ENCODE measurements at regions not wholly inside any gene's neighbourhood (a gene's known extent, or its start where the extent isn't known, plus 50 kb on each side); places are given as distances from the start of the nearest gene placed in this dataset.

DNA sequence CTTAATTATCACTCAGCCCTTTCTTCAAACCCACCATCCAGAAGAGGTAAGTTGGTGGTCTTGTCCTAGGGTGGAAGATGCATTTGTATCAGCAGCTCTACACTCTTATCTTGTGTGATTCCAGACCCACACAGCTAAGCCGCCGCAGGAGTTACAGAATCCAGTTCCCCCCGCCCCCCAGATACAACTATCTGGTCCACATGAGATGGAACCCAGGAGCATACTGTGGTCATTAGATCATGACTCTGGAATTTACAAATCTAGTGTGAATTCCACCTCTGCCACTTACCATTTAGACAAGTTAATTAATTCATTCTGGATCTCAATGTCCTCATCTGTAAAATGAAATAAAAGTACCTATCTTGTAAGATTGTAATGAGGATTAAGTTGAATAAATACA, 486.4 kb downstream of the BCL11A start:
- ATAC-seq (ENCODE audit: low read depth) (no peak), DNase-seq (no peak)
- 100% methylated on average over 3 of the region's 3 CpGs for WGBS (ENCODE audit: insufficient coverage)
- H3K4me2 ChIP-seq (replicated peaks; ENCODE audit: low read depth, low read length, poor library complexity, severe bottlenecking) = no peak overlapping the region
- Mint-ChIP-seq H3K4me1 (no peaks in the 10 kb centered on the region), H3K27ac (no peak overlapping the region), H3K27me3 (no peaks in the 10 kb centered on the region), H3K4me3 (no peak overlapping the region), H3K9me3 (ENCODE audit: insufficient read depth) (no peaks in the 10 kb centered on the region)
- intact Hi-C loops (cut with micrococcal nuclease) = no loop called here
- no peak for TF ChIP-seq EZH2 (IDR thresholded peaks at IDR 0.05; ENCODE audit: borderline replicate concordance, insufficient read depth, low read depth, low read length, poor library complexity, severe bottlenecking)
- TF ChIP-seq, protein P1, sequence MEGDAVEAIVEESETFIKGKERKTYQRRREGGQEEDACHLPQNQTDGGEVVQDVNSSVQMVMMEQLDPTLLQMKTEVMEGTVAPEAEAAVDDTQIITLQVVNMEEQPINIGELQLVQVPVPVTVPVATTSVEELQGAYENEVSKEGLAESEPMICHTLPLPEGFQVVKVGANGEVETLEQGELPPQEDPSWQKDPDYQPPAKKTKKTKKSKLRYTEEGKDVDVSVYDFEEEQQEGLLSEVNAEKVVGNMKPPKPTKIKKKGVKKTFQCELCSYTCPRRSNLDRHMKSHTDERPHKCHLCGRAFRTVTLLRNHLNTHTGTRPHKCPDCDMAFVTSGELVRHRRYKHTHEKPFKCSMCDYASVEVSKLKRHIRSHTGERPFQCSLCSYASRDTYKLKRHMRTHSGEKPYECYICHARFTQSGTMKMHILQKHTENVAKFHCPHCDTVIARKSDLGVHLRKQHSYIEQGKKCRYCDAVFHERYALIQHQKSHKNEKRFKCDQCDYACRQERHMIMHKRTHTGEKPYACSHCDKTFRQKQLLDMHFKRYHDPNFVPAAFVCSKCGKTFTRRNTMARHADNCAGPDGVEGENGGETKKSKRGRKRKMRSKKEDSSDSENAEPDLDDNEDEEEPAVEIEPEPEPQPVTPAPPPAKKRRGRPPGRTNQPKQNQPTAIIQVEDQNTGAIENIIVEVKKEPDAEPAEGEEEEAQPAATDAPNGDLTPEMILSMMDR (IDR thresholded peaks at IDR 0.05) = no peak
- H3K79me2 ChIP-seq (ENCODE audit: control insufficient read depth, insufficient read depth, low read length) = no peaks in the 10 kb centered on the region
- no peaks in the 10 kb centered on the region for H4K20me1 ChIP-seq (ENCODE audit: control insufficient read depth, insufficient read depth, low read length, poor library complexity, severe bottlenecking)
- POLR2A ChIA-PET = no interaction called here
- H3K36me3 ChIP-seq (replicated peaks in 1 of 2; ENCODE audit: control extremely low read depth in 1 of 2, control insufficient read depth in 1 of 2, extremely low read depth in 1 of 2, insufficient read depth in 2 of 2, low read length in 1 of 2) = no peaks in the 10 kb centered on the region
- no peaks in the 10 kb centered on the region for H3K9me3 ChIP-seq (ENCODE audit: control extremely low read depth in 1 of 3, control insufficient read depth in 2 of 3, insufficient read depth in 1 of 3, low read length in 2 of 3)
- no peak overlapping the region for H3K27ac ChIP-seq (ENCODE audit: low read length in 2 of 2)
- no peak overlapping the region for H3K4me3 ChIP-seq (ENCODE audit: control extremely low read depth in 1 of 5, extremely low read depth in 1 of 5, insufficient read depth in 1 of 5, low read depth in 2 of 5, low read length in 4 of 5)
- no peak overlapping the region for H3K9ac ChIP-seq (ENCODE audit: low read length)
- no peak overlapping the region for H2AFZ ChIP-seq (ENCODE audit: insufficient read depth, low read depth, low read length, poor library complexity, severe bottlenecking)
- H3K27me3 ChIP-seq (replicated peaks in 1 of 4; ENCODE audit: control extremely low read depth in 1 of 4, control insufficient read depth in 3 of 4, insufficient read depth in 4 of 4, low read length in 3 of 4) = peaks cover 0 to 4% (median 0%) of the 10 kb centered on the region in 4 experiments
- no peaks in the 10 kb centered on the region for H3K4me1 ChIP-seq (ENCODE audit: control insufficient read depth in 2 of 2, insufficient read depth in 2 of 2, low read length in 2 of 2)
- CTCF ChIA-PET = no interaction called here

DNA sequence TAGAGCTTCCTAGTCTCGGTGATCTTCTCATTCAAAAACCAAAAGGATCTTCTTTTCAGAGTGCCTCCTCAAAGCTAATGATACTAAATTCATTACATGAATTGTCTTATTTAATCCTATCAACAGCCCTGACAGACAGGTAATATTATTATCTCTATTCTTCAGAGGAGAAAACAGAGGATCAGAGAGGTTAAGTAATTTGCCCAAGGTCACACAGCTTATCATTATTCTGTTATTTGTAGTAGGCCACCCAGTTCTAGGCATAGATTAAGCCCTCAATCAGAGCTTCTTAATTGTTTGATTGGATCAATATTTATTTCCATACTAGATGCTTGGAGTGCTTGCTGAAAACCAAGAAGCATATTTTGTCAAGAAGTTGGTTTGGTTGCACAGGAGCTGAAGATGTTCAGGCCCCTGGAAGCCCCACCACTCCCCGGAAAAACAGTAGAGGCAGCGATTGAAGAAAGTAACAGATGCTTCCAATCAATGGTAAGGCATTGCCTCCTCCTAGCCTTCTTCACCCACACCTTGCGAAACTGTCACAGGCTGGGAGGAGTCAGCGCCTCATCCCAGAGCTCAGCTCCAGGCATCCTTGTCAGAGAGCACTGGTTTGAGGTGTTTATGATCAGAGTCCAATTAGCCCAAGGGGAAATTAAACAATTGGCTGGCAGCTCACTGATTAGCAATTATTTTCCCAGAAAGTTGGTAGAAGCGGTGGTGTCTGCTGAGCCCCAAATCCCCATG, 487.2 kb downstream of the BCL11A start:
- H3K4me3 ChIP-seq (ENCODE audit: control extremely low read depth in 1 of 5, extremely low read depth in 1 of 5, insufficient read depth in 1 of 5, low read depth in 2 of 5, low read length in 4 of 5) = no peak overlapping the region
- Mint-ChIP-seq H3K4me1 (no peaks in the 10 kb centered on the region), H3K9me3 (ENCODE audit: insufficient read depth) (no peaks in the 10 kb centered on the region), H3K27me3 (no peaks in the 10 kb centered on the region), H3K27ac (no peak overlapping the region), H3K4me3 (no peak overlapping the region)
- intact Hi-C loops (cut with micrococcal nuclease) = no loop called here
- ChIA-PET POLR2A (no interaction called here), CTCF (no interaction called here)
- peaks cover 0 to 4% (median 0%) of the 10 kb centered on the region in 4 experiments for H3K27me3 ChIP-seq (replicated peaks in 1 of 4; ENCODE audit: control extremely low read depth in 1 of 4, control insufficient read depth in 3 of 4, insufficient read depth in 4 of 4, low read length in 3 of 4)
- TF ChIP-seq, protein P1 (IDR thresholded peaks at IDR 0.05) = no peak
- no peak for TF ChIP-seq EZH2 (IDR thresholded peaks at IDR 0.05; ENCODE audit: borderline replicate concordance, insufficient read depth, low read depth, low read length, poor library complexity, severe bottlenecking)
- H3K9ac ChIP-seq (ENCODE audit: low read length) = no peak overlapping the region
- no peaks in the 10 kb centered on the region for H3K79me2 ChIP-seq (ENCODE audit: control insufficient read depth, insufficient read depth, low read length)
- no peaks in the 10 kb centered on the region for H3K4me1 ChIP-seq (ENCODE audit: control insufficient read depth in 2 of 2, insufficient read depth in 2 of 2, low read length in 2 of 2)
- WGBS (ENCODE audit: insufficient coverage) = 100% methylated on average over 3 of the region's 6 CpGs
- H3K27ac ChIP-seq (ENCODE audit: low read length in 2 of 2) = no peak overlapping the region
- DNase-seq = no peak
- no peaks in the 10 kb centered on the region for H3K9me3 ChIP-seq (ENCODE audit: control extremely low read depth in 1 of 3, control insufficient read depth in 2 of 3, insufficient read depth in 1 of 3, low read length in 2 of 3)
- no peaks in the 10 kb centered on the region for H3K36me3 ChIP-seq (replicated peaks in 1 of 2; ENCODE audit: control extremely low read depth in 1 of 2, control insufficient read depth in 1 of 2, extremely low read depth in 1 of 2, insufficient read depth in 2 of 2, low read length in 1 of 2)
- no peak for ATAC-seq (ENCODE audit: low read depth)
- H4K20me1 ChIP-seq (ENCODE audit: control insufficient read depth, insufficient read depth, low read length, poor library complexity, severe bottlenecking) = no peaks in the 10 kb centered on the region
- no peak overlapping the region for H3K4me2 ChIP-seq (replicated peaks; ENCODE audit: low read depth, low read length, poor library complexity, severe bottlenecking)
- H2AFZ ChIP-seq (ENCODE audit: insufficient read depth, low read depth, low read length, poor library complexity, severe bottlenecking) = no peak overlapping the region
